ENCODE measurements at regions not wholly inside any gene's neighbourhood (a gene's known extent, or its start where the extent isn't known, plus 50 kb on each side); places are given as distances from the start of the nearest gene placed in this dataset.

GRCh38 chr16:86806181-86806837, 228.0 kb downstream of the FOXL1 start:
- H3K36me3 ChIP-seq (ENCODE audit: insufficient read depth, low read length, poor library complexity, severe bottlenecking): no peaks in the 10 kb centered on the region
- CTCF ChIA-PET: no interaction called here
- POLR2A ChIA-PET (ENCODE audit: low non-redundant PET): no interaction called here
- no peaks in the 10 kb centered on the region for H3K4me1 ChIP-seq (ENCODE audit: insufficient read depth, low read length, poor library complexity, severe bottlenecking)
- no peak overlapping the region for H3K27ac ChIP-seq (ENCODE audit: low read depth, low read length, poor library complexity, severe bottlenecking)
- intact Hi-C loops (cut with micrococcal nuclease; ENCODE audit: unreplicated experiment): no loop called here
- no peak for DNase-seq (ENCODE audit: low spot score)
- no peak overlapping the region for H3K4me3 ChIP-seq (ENCODE audit: low read depth, low read length, poor library complexity, severe bottlenecking)
- no TSS peak for BruUV-seq (replicated peaks)
- TF ChIP-seq EZH2 (IDR thresholded peaks at IDR 0.05; ENCODE audit: borderline replicate concordance, low read depth, low read length, poor library complexity, severe bottlenecking): no peak
- no peak for TF ChIP-seq CTCF (conservative IDR thresholded peaks at IDR 0.05; ENCODE audit: low read depth, low read length)
- H3K9me3 ChIP-seq (ENCODE audit: low read depth, low read length, poor library complexity, severe bottlenecking): no peaks in the 10 kb centered on the region
- H3K27me3 ChIP-seq (replicated peaks; ENCODE audit: insufficient read depth, low read depth, low read length, poor library complexity): peaks cover 92% of the 10 kb centered on the region

GRCh38 chr16:86806838-86807351, 228.5 kb downstream of the FOXL1 start:
- DNase-seq (ENCODE audit: low spot score): no peak
- POLR2A ChIA-PET (ENCODE audit: low non-redundant PET): no interaction called here
- Histone ChIP-seq H3K27ac (ENCODE audit: low read depth, low read length, poor library complexity, severe bottlenecking) (no peak overlapping the region), H3K4me3 (ENCODE audit: low read depth, low read length, poor library complexity, severe bottlenecking) (no peak overlapping the region), H3K9me3 (ENCODE audit: low read depth, low read length, poor library complexity, severe bottlenecking) (no peaks in the 10 kb centered on the region), H3K4me1 (ENCODE audit: insufficient read depth, low read length, poor library complexity, severe bottlenecking) (no peaks in the 10 kb centered on the region), H3K27me3 (replicated peaks; ENCODE audit: insufficient read depth, low read depth, low read length, poor library complexity) (peaks cover 92% of the 10 kb centered on the region), H3K36me3 (ENCODE audit: insufficient read depth, low read length, poor library complexity, severe bottlenecking) (no peaks in the 10 kb centered on the region)
- BruUV-seq (replicated peaks): no TSS peak
- intact Hi-C loops (cut with micrococcal nuclease; ENCODE audit: unreplicated experiment): no loop called here
- CTCF ChIA-PET: no interaction called here
- TF ChIP-seq EZH2 (IDR thresholded peaks at IDR 0.05; ENCODE audit: borderline replicate concordance, low read depth, low read length, poor library complexity, severe bottlenecking): no peak
- TF ChIP-seq CTCF (conservative IDR thresholded peaks at IDR 0.05; ENCODE audit: low read depth, low read length): no peak

- ChIA-PET CTCF (no interaction called here), POLR2A (ENCODE audit: low non-redundant PET) (interaction anchor here (0.6 kb wide), 1 partner anchor 13 kb away, joined by 3 read pairs; no protein-coding TSS in a partner anchor)
- intact Hi-C loops (cut with micrococcal nuclease; ENCODE audit: unreplicated experiment): no loop called here
- H3K27me3 ChIP-seq (replicated peaks; ENCODE audit: insufficient read depth, low read depth, low read length, poor library complexity): peaks cover 94% of the 10 kb centered on the region
- H3K36me3 ChIP-seq (ENCODE audit: insufficient read depth, low read length, poor library complexity, severe bottlenecking): no peaks in the 10 kb centered on the region
- no peak overlapping the region for H3K27ac ChIP-seq (ENCODE audit: low read depth, low read length, poor library complexity, severe bottlenecking)
- no peaks in the 10 kb centered on the region for H3K4me1 ChIP-seq (ENCODE audit: insufficient read depth, low read length, poor library complexity, severe bottlenecking)
- H3K4me3 ChIP-seq (ENCODE audit: low read depth, low read length, poor library complexity, severe bottlenecking): no peak overlapping the region
- DNase-seq (ENCODE audit: low spot score): no peak
- BruUV-seq (replicated peaks): no TSS peak
- TF ChIP-seq EZH2 (IDR thresholded peaks at IDR 0.05; ENCODE audit: borderline replicate concordance, low read depth, low read length, poor library complexity, severe bottlenecking): no peak
- no peak for TF ChIP-seq CTCF (conservative IDR thresholded peaks at IDR 0.05; ENCODE audit: low read depth, low read length)
- H3K9me3 ChIP-seq (ENCODE audit: low read depth, low read length, poor library complexity, severe bottlenecking): no peaks in the 10 kb centered on the region
Observed at GRCh38 chr16:86808863-86809444, 230.6 kb downstream of the FOXL1 start.
